Type B pancreatic cell (in vitro differentiated cells): ENCODE measurements at regions not wholly inside any gene's neighbourhood (a gene's known extent, or its start where the extent isn't known, plus 50 kb on each side); places are given as distances from the start of the nearest gene placed in this dataset.

Source experiments
- DNase-seq: peaks from one replicate; pipeline ENCODE4 v3.0.0; 2021; ENCODE audit warnings: mixed read lengths; ENCODE audit not compliant: unreplicated experiment; ENCODE audit errors: extremely low spot score
- H3K27ac Mint-ChIP-seq: 2 replicates; pipeline ENCODE4 v1.8.0; 2021; ENCODE audit warnings: mild to moderate bottlenecking, mixed read lengths
- H3K27me3 Mint-ChIP-seq: 2 replicates; pipeline ENCODE4 v1.8.0; 2021; ENCODE audit warnings: mixed read lengths
- H3K36me3 Mint-ChIP-seq: 2 replicates; pipeline ENCODE4 v1.8.0; 2021; ENCODE audit warnings: mixed read lengths
- H3K4me1 Mint-ChIP-seq: one replicate; pipeline ENCODE4 v1.8.0; 2021; ENCODE audit warnings: mixed read lengths; ENCODE audit not compliant: unreplicated experiment
- H3K4me3 Mint-ChIP-seq: 2 replicates; pipeline ENCODE4 v1.8.0; 2021; ENCODE audit warnings: mild to moderate bottlenecking, mixed read lengths
- H3K9me3 Mint-ChIP-seq: 2 replicates; pipeline ENCODE4 v1.8.0; 2021; ENCODE audit warnings: mixed read lengths
- CTCF ChIP-seq: fragments of 200-600 bp; sonication (generic); conservative IDR thresholded peaks from 2 replicates; pipeline ENCODE4 v1.5.0; 2021; ENCODE audit warnings: antibody characterized with exemption, mild to moderate bottlenecking

GRCh38 chr7:62361-63116 lies 129.8 kb upstream of the FAM20C start:
- no peaks in the 10 kb centered on the region for H3K9me3 Mint-ChIP-seq
- H3K27ac Mint-ChIP-seq = no peak overlapping the region
- DNase-seq = no peak
- H3K4me3 Mint-ChIP-seq = no peak overlapping the region
- peaks cover 7% of the 10 kb centered on the region for H3K27me3 Mint-ChIP-seq
- H3K4me1 Mint-ChIP-seq = no peaks in the 10 kb centered on the region
- TF ChIP-seq CTCF = no peak
- no peaks in the 10 kb centered on the region for H3K36me3 Mint-ChIP-seq

DNA sequence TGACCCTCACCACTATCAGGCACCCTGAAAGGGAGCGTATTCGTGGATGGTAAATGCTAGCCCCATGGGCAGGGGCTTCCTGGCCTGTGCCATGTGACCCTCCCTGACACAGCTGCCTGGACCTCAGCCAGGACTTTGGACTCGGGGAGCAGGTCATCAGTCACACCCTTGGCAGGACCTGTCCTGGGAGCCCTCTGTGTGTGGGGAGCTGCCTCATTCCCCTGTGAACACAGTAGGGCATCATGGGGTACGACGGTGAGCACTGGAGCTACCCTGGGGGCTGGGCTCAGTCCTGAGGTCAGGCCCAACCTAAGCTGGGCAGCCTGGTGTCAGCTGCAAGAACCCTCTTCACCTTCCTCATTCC lies 129.3 kb upstream of the FAM20C start:
- H3K4me1 Mint-ChIP-seq = no peaks in the 10 kb centered on the region
- no peak overlapping the region for H3K4me3 Mint-ChIP-seq
- no peaks in the 10 kb centered on the region for H3K9me3 Mint-ChIP-seq
- H3K36me3 Mint-ChIP-seq = no peaks in the 10 kb centered on the region
- no peak for DNase-seq
- TF ChIP-seq CTCF = no peak
- no peak overlapping the region for H3K27ac Mint-ChIP-seq
- H3K27me3 Mint-ChIP-seq = peaks cover 7% of the 10 kb centered on the region

- TF ChIP-seq CTCF = no peak
- no peaks in the 10 kb centered on the region for H3K9me3 Mint-ChIP-seq
- H3K4me1 Mint-ChIP-seq = no peaks in the 10 kb centered on the region
- no peaks in the 10 kb centered on the region for H3K36me3 Mint-ChIP-seq
- no peak overlapping the region for H3K27ac Mint-ChIP-seq
- no peak overlapping the region for H3K4me3 Mint-ChIP-seq
- H3K27me3 Mint-ChIP-seq = peaks cover 7% of the 10 kb centered on the region
- DNase-seq = no peak
These were observed 128.8 kb upstream of the FAM20C start for GRCh38 chr7:63521-64021.

GRCh38 chr7:64098-64915 lies 128.1 kb upstream of the FAM20C start:
- no peak for DNase-seq
- Mint-ChIP-seq H3K9me3 (no peaks in the 10 kb centered on the region), H3K4me1 (no peaks in the 10 kb centered on the region), H3K27me3 (peaks cover 4% of the 10 kb centered on the region), H3K4me3 (no peak overlapping the region), H3K36me3 (no peaks in the 10 kb centered on the region), H3K27ac (no peak overlapping the region)
- peak; percentile 68 for TF ChIP-seq CTCF

- no peak overlapping the region for H3K27ac Mint-ChIP-seq
- no peaks in the 10 kb centered on the region for H3K36me3 Mint-ChIP-seq
- peaks cover 4% of the 10 kb centered on the region for H3K27me3 Mint-ChIP-seq
- TF ChIP-seq CTCF = no peak
- no peak for DNase-seq
- no peak overlapping the region for H3K4me3 Mint-ChIP-seq
- no peaks in the 10 kb centered on the region for H3K9me3 Mint-ChIP-seq
- H3K4me1 Mint-ChIP-seq = no peaks in the 10 kb centered on the region
These were observed 127.4 kb upstream of the FAM20C start for GRCh38 chr7:64916-65341.
